ENCODE measurements at regions not wholly inside any gene's neighbourhood (a gene's known extent, or its start where the extent isn't known, plus 50 kb on each side); places are given as distances from the start of the nearest gene placed in this dataset.

DNA sequence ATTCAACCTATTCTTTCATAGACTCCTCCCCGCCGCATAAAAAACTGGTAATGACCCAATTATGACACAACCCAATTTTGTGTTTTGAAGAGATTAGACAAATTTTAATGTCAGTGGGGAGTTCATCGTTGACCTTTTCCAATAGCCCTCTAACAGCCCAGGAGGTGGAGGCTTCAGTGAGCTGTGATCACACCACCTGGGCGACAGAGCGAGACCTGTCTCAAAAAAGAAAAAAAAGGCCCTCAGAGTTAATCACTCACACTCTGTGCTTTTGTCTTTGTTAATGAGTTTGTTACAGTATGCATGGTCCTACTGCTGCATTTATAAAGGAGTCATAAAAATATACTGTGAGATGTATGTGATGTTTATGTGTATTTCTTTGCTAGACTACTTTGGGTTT, 510.6 kb downstream of the CPS1 start:
- no peaks in the 10 kb centered on the region for H3K9me3 ChIP-seq
- no peak overlapping the region for H3K27ac ChIP-seq
- no peaks in the 10 kb centered on the region for H3K27me3 ChIP-seq
- H3K4me3 ChIP-seq, result no peak overlapping the region
- DNase-seq, result no peak
- intact Hi-C loops (cut with DNase I), result no loop called here
- TF ChIP-seq, protein P1, sequence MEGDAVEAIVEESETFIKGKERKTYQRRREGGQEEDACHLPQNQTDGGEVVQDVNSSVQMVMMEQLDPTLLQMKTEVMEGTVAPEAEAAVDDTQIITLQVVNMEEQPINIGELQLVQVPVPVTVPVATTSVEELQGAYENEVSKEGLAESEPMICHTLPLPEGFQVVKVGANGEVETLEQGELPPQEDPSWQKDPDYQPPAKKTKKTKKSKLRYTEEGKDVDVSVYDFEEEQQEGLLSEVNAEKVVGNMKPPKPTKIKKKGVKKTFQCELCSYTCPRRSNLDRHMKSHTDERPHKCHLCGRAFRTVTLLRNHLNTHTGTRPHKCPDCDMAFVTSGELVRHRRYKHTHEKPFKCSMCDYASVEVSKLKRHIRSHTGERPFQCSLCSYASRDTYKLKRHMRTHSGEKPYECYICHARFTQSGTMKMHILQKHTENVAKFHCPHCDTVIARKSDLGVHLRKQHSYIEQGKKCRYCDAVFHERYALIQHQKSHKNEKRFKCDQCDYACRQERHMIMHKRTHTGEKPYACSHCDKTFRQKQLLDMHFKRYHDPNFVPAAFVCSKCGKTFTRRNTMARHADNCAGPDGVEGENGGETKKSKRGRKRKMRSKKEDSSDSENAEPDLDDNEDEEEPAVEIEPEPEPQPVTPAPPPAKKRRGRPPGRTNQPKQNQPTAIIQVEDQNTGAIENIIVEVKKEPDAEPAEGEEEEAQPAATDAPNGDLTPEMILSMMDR (IDR thresholded peaks at IDR 0.05), result no peak
- no peak for TF ChIP-seq POLR2AphosphoS5 (IDR thresholded peaks at IDR 0.05)
- no peak for TF ChIP-seq EP300 (IDR thresholded peaks at IDR 0.05)
- TF ChIP-seq POLR2A (IDR thresholded peaks at IDR 0.05), result no peak
- no peaks in the 10 kb centered on the region for H3K36me3 ChIP-seq
- 93 to 95% methylated on average over 5 of the region's 5 CpGs for WGBS, 2 donors
- H3K4me1 ChIP-seq, result no peaks in the 10 kb centered on the region

DNA sequence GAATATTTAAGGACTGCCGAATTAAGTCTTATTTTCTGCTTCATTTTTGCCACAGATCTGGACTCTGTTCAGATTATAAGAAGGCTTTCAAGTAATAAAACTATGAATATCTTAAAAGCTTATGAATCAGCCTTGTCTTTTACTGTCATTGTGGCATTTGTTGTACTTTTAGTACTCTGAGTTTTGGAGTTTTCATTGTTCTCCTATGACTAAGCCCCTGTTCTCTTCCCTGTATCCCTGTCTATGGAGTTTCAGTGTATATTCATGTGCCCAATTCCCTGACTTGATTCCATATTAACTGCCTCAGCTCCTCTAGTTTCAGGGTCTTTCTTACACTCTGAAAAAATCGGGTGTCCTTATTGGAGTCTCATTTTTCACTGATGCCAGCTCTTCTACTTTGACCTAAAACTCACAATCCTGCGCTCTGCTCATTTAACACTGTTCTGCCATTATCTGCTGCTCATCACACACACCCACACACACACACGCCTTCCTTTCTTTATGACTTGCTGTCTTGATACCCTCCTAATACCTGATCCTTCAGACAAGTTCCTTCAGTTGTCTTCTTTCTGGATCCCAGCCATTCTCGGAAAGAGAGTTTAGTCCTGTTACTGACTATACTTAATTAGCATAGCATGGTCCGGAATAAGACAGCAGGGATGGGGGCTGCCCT, 511.8 kb downstream of the CPS1 start:
- TF ChIP-seq POLR2A (IDR thresholded peaks at IDR 0.05) (no peak), POLR2AphosphoS5 (IDR thresholded peaks at IDR 0.05) (no peak), EP300 (IDR thresholded peaks at IDR 0.05) (no peak)
- TF ChIP-seq, protein P1 (IDR thresholded peaks at IDR 0.05), result no peak
- H3K4me3 ChIP-seq, result no peak overlapping the region
- no peak for DNase-seq
- 71 to 81% methylated on average over 6 of the region's 6 CpGs for WGBS, 2 donors
- H3K27ac ChIP-seq, result no peak overlapping the region
- H3K9me3 ChIP-seq, result no peaks in the 10 kb centered on the region
- H3K27me3 ChIP-seq, result no peaks in the 10 kb centered on the region
- no peaks in the 10 kb centered on the region for H3K4me1 ChIP-seq
- H3K36me3 ChIP-seq, result no peaks in the 10 kb centered on the region
- intact Hi-C loops (cut with DNase I), result no loop called here

DNA sequence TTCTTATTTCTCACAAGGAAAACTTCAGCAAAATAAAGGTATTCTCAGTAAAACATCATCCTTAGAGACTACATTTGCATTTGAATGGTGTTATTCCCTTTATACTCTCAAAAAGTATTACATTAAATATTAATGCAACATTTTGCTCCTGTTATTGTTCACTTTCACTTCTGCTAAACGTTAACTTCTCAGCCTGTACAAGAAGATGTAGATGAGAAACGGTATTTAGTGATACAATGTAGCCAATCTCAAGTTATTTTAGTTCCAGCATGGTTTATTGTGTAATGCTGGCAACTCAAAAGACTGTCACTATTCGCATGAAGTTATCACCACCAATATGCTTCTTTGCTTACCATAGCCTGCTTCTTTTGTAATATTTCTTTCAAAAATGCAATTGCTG, 514.1 kb downstream of the CPS1 start:
- no peaks in the 10 kb centered on the region for H3K4me1 ChIP-seq
- no peaks in the 10 kb centered on the region for H3K27me3 ChIP-seq
- H3K27ac ChIP-seq, result no peak overlapping the region
- no peaks in the 10 kb centered on the region for H3K9me3 ChIP-seq
- no peak for DNase-seq
- TF ChIP-seq EP300 (IDR thresholded peaks at IDR 0.05) (no peak), POLR2A (IDR thresholded peaks at IDR 0.05) (no peak), POLR2AphosphoS5 (IDR thresholded peaks at IDR 0.05) (no peak)
- TF ChIP-seq, protein P1 (IDR thresholded peaks at IDR 0.05), result no peak
- intact Hi-C loops (cut with DNase I), result no loop called here
- H3K36me3 ChIP-seq, result no peaks in the 10 kb centered on the region
- H3K4me3 ChIP-seq, result no peak overlapping the region
- WGBS, 2 donors, result 63 to 73% methylated on average over 3 of the region's 3 CpGs

DNA sequence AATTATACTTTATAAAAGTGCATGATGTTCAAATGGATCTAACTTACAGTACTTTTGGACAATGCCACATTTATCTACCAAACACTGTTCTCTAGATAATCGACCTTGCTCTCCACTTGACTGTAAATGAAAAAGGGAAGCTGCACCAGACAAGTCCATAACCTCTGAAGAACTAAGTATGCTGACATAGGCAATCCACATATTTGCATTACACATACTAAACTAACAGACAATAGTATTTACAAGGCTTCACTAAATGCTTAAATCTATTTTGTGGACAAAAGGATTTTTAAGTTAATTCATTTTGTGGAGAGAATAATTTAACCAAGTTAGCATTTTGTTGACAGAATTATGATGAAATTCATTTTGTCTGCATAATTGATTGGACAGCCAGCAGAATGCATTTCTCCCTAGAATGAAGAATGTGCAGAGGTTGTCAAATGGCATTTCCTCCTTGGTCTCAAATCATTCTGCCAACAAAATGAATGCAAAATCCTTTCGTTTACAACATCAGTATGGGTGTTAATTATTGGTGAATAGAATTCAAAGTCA, 520.9 kb downstream of the CPS1 start:
- no peaks in the 10 kb centered on the region for H3K9me3 ChIP-seq
- TF ChIP-seq EP300 (IDR thresholded peaks at IDR 0.05), result no peak
- TF ChIP-seq POLR2A (IDR thresholded peaks at IDR 0.05), result no peak
- no peak for TF ChIP-seq POLR2AphosphoS5 (IDR thresholded peaks at IDR 0.05)
- 34 to 36% methylated on average over 2 of the region's 2 CpGs for WGBS, 2 donors

DNA sequence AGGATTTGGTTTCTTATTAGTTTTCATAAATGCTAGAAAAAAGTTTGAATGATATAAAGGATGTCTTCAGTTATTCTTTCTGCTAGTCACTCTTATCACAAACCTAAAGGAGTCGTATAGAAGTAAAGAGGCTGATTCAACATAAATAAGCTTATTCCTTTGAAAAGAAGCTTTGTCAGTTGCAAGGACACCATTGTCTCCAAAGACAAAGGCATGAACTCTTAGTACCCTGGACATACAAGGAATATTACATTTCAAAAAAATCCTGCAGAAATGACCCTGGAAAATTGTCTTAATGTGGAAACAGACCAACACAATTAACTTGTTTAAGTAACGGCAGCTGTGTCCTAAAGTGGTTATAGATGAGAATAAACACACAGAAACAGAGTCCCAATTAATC, 528.0 kb downstream of the CPS1 start:
- 62 to 64% methylated on average over 2 of the region's 2 CpGs for WGBS, 2 donors
- Histone ChIP-seq H3K36me3 (no peaks in the 10 kb centered on the region), H3K4me1 (peaks cover 0 to 9% (median under 1%) of the 10 kb centered on the region in 4 donors), H3K27me3 (no peaks in the 10 kb centered on the region), H3K9me3 (no peaks in the 10 kb centered on the region), H3K27ac (no peak overlapping the region), H3K4me3 (no peak overlapping the region)
- DNase-seq, result no peak
- intact Hi-C loops (cut with DNase I), result no loop called here
- TF ChIP-seq, protein P1 (IDR thresholded peaks at IDR 0.05), result no peak
- no peak for TF ChIP-seq EP300 (IDR thresholded peaks at IDR 0.05)
- no peak for TF ChIP-seq POLR2A (IDR thresholded peaks at IDR 0.05)
- TF ChIP-seq POLR2AphosphoS5 (IDR thresholded peaks at IDR 0.05), result no peak

More for the DNA sequence above, 520.9 kb downstream of the CPS1 start:
- Histone ChIP-seq H3K4me3 (no peak overlapping the region), H3K36me3 (no peaks in the 10 kb centered on the region), H3K27me3 (no peaks in the 10 kb centered on the region), H3K27ac (no peak overlapping the region), H3K4me1 (no peaks in the 10 kb centered on the region)
- no peak for DNase-seq
- intact Hi-C loops (cut with DNase I), result no loop called here
